ENCODE measurements at regions not wholly inside any gene's neighbourhood (a gene's known extent, or its start where the extent isn't known, plus 50 kb on each side); places are given as distances from the start of the nearest gene placed in this dataset.

- no peak for TF ChIP-seq E2F1 (CRISPR knock-in tag; IDR thresholded peaks at IDR 0.05)
- no peak for TF ChIP-seq ZNF277 (CRISPR knock-in tag; IDR thresholded peaks at IDR 0.05; ENCODE audit: borderline replicate concordance)
- no peak for TF ChIP-seq HOXB6 (CRISPR knock-in tag; IDR thresholded peaks at IDR 0.05; ENCODE audit: borderline replicate concordance)
Measured at GRCh38 chr1:222935239-222935900, 120.5 kb downstream of the DISP1 start (continued).

- no peak for ATAC-seq
- Histone ChIP-seq H3K27me3 (ENCODE audit: control insufficient read depth in 2 of 2, insufficient read depth in 2 of 2, low read length in 2 of 2) (no peaks in the 10 kb centered on the region), H3K9ac (ENCODE audit: insufficient read depth in 1 of 2, low read depth in 2 of 2, low read length in 2 of 2) (no peak overlapping the region), H4K20me1 (replicated peaks; ENCODE audit: control insufficient read depth, insufficient read depth, low read length) (no peaks in the 10 kb centered on the region), H2AFZ (ENCODE audit: low read depth, low read length) (no peak overlapping the region), H3K9me3 (replicated peaks; ENCODE audit: control insufficient read depth, insufficient read depth, low read depth, low read length) (no peaks in the 10 kb centered on the region), H3K9me1 (ENCODE audit: control insufficient read depth, insufficient read depth, low read length) (no peaks in the 10 kb centered on the region), H3K4me2 (ENCODE audit: insufficient read depth, low read length) (no peak overlapping the region), H3K4me1 (replicated peaks in 1 of 2; ENCODE audit: control insufficient read depth in 2 of 2, insufficient read depth in 2 of 2, low read length in 2 of 2) (no peaks in the 10 kb centered on the region), H3K79me2 (ENCODE audit: control insufficient read depth, insufficient read depth, low read length) (no peaks in the 10 kb centered on the region), H3K36me3 (ENCODE audit: control insufficient read depth, insufficient read depth, low read length) (no peaks in the 10 kb centered on the region), H3K4me3 (no peak overlapping the region), H3K27ac (ENCODE audit: extremely low read depth, low read depth, low read length) (no peak overlapping the region)
- POLR2A ChIA-PET, result no interaction called here
- 2% methylated on average over 2 of the region's 2 CpGs for whole genome bisulfite sequencing (ENCODE audit: insufficient coverage, low coverage, missing lambda C conversion rate)
- in situ Hi-C loops (cut with MboI), result no loop called here
- intact Hi-C loops (cut with micrococcal nuclease), result no loop called here
- no peak for DNase-seq (ENCODE audit: extremely low read depth in 1 of 4, low spot score in 3 of 4)
- BruUV-seq (replicated peaks), result no TSS peak
- peak; percentile 67 for FAIRE-seq
- CTCF ChIA-PET (ENCODE audit: low intra/inter-chr PET ratio), result no interaction called here
- TF ChIP-seq NFXL1 (CRISPR knock-in tag; IDR thresholded peaks at IDR 0.05) (no peak), HOMEZ (CRISPR knock-in tag; IDR thresholded peaks at IDR 0.05) (no peak), KDM4B (IDR thresholded peaks at IDR 0.05; ENCODE audit: borderline replicate concordance in 2 of 2, low read depth in 1 of 2) (no peak), SNIP1 (IDR thresholded peaks at IDR 0.05; ENCODE audit: low read depth) (no peak), HIVEP1 (CRISPR knock-in tag; IDR thresholded peaks at IDR 0.05) (no peak), DACH1 (IDR thresholded peaks at IDR 0.05; ENCODE audit: partially characterized antibody) (no peak), TSHZ1 (CRISPR knock-in tag; IDR thresholded peaks at IDR 0.05) (no peak), U2AF1 (optimal IDR thresholded peaks at IDR 0.05; ENCODE audit: low read depth, low read length) (no peak), KLF6 (CRISPR knock-in tag; IDR thresholded peaks at IDR 0.05; ENCODE audit: borderline replicate concordance) (no peak), ILK (tag; IDR thresholded peaks at IDR 0.05; ENCODE audit: borderline replicate concordance, low read depth) (no peak)
Measured at GRCh38 chr1:222936042-222936441, 121.2 kb downstream of the DISP1 start.
